GM19463 (cell line): ENCODE measurements at regions not wholly inside any gene's neighbourhood (a gene's known extent, or its start where the extent isn't known, plus 50 kb on each side); places are given as distances from the start of the nearest gene placed in this dataset.
"Not testable (repeated sequence)": the region's sequence is repeated elsewhere in the genome, so short reads cannot be mapped to it uniquely, and the experiment has no call there.

Source experiments
- ATAC-seq: cut with Tn5 transposase; IDR thresholded peaks from one replicate; pipeline ENCODE4 v1.9.1; 2021; ENCODE audit warnings: mild to moderate bottlenecking, moderate library complexity; ENCODE audit not compliant: unreplicated experiment

DNA sequence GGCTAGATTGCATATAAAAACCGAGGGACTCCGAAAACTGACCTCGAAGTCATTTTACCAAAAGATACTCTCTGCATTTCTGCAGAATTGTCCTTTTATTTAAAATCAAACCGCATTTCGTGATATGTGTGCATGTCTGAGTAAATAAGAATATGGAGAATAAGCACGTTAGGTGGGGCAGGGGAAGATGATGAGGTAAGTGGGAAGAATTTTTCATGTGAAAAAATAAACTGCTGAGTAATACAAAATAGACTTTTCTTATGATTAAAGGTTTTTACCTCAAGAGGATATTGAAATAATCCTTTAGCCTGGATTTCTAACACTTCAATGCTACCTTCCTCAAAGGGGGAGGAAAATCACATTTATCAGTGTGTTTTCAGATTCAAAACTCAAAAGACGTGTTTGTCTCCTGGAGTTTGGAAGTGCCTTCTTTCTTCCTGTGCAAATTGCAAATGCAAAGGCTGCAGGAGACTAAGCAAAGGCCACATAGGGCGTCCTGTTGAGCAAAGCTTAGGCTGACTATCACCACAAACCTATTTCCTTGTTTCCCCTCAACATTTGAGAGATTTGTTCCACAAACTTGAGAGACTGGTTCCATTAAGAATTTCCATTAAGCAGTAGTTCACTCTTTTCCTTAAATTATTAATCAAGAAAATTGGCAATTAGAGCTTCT lies 813.5 kb downstream of the MCTP2 start:
- no peak for ATAC-seq

DNA sequence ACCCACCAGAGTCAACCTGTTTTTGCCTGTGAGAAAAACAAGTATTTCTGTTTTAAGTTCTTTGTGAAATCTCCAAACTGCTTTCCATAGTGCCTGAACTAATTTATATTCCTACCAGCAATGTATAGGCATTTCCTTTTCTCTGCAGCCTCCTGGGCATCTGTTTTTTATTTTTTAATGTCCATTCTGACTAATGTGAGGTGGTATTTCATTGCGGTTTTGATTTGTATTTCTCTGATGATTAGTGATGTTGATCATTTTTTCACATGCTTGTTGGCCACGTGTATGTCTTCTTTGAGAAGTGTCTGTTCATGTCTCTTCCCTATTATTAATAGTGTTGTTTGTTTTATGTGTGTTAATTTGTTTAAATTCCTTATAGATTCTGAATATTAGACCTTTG lies 820.5 kb downstream of the MCTP2 start:
- no peak for ATAC-seq

DNA sequence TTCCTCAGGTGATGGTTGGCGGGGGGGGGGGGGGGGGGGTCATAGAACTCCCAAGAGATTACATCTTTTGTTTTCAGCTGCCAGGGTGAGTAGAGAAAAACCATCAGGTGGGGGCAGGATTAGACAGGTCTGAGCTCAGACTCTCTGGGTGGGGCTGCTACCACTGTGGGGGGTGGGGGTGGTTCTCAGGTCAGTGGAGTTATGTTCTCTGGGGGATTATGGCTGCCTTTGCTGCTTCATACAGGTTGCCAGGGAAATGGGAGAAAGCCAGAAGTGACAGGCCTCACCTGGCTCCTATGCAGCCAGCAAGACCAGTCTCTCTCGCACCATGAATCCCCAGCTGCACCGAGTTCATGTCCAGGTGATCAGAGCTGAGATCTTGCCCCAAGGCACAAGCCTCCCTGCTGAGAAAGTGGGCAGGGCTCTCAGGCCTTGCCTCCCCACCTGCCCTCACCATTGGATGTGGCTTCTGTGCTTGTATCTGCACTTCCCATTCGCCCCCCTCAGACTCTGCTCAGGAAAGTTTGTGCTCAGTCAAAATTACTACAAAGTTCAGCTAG lies 828.1 kb downstream of the MCTP2 start:
- ATAC-seq, result no peak

DNA sequence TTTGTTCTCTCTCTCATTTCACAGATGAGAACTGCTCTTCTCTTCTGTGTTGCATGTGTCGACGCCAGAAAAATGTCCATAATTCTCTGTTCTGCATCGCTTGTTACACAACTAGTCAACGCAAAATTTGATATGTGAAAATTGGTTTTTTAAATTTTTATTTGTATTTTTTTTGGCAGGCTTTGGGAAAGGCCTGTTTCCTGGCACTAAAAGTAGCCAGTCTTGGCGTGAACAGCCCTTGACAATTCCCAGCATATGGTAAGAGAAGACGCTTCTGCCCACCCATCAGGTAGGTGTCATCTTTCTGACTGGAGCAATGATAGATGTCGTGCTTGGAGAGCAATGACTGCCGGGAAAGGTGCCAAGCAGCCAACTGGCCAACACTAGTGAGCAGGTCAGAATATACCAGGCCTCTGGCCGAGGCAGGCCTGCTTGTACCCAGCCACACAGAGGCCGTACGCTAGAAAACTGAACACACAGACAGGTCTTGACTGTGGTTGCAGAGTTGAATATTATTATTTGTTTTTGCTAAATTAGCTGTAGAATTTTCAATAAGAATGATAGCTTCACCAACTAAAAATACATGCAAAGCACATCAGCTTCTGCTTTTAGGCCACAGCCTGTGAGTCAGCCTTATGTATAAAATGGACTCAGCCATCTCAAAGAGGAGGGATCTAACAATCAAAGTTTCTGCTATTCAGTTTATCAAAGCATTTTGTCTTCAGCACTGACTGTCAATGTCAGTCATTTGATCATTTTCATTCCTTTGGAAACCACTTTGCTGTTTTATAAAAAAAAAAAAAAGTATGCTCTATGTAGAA lies 837.5 kb downstream of the MCTP2 start:
- ATAC-seq, result no peak

DNA sequence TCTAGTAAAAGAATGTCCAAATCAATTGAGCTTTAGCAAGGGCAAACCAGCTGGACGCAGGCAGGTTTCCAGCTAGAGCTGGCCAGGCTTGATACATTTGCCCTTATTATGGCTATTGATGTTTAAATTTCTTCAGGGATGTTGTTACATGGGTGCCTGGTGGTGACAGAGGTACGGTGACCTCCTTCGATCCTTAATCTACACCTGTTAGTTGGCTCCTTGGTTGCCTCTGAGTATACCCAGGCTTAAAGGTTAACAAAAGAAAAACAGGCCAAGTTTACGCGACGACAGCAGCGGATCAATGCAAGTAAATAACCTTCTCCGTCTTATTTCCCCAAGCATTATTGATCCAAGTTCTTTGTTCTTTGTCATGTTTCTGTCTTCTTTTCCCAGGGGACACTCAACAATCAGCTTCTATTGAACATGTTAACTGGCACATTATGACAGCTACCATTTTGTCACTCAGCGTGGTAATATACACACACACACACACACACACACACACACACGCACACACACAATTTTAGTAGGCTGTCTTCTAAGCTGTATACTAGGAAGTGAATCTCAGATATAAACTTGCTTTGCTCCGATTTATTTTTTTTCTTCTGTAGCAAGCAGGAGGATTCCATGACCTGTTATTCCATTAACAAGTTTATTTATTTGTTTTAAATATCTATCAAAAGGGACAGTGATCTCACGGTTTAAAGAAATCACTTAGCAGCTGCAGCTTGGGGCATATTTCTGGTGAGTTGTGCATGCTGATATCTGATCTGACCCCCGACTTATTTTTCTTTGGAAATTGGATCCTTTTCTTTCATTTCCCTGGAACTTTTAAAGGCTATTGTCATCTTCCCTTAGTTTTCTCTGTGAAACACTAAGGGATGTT lies 844.7 kb downstream of the MCTP2 start:
- no peak for ATAC-seq

DNA sequence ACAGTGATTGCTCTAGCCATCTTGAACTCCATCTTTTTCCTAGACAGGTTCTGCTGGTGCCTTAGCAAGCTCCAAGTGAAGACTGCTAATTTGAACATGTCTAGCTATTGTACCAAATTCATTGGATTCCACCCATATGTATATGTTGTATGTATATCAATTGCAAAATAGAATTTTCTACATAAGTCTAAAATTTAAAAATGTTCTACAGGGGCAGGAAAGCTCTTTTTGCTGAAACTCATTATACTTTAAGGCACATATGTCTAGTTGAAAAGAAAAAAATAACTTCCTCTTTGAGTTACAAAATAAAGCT lies 845.3 kb downstream of the MCTP2 start:
- ATAC-seq, result no peak

DNA sequence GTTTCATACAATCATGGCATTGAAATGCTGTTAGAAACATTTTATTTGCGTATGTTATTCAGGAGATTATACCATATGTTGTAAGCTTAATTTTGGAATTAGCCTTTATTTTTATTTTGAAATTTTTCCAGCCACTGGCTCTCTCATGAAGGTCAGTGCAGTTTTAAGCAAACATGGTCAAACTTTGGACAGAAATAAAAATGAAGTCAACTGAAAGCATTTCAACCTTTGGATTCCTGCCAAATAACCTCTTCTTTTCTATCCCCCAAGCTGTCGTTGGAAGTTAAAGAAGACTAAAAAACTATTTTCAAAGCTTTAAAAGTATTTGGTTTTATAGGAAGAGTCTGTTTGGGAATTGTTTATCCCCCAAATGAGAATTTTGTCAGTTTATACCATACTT lies 846.6 kb downstream of the MCTP2 start:
- no peak for ATAC-seq

DNA sequence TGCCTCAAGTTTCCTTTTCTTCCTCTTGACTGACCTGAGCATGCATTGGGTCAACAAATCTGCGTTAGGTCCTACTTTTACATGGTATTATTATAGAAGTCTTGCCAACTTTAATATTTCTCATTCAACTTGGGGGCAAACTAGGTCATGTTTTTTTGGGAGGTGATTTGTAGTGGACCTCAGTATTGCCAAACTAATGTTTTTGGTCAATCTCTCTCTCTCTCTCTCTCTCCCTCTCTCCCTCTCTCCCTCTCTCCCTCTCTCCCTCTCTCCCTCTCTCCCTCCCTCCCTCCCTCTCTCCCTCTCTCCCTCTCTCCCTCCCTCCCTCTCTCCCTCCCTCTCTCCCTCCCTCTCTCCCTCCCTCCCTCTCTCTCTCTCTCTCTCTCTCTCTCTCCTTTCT lies 848.9 kb downstream of the MCTP2 start:
- not testable (repeated sequence) for ATAC-seq

DNA sequence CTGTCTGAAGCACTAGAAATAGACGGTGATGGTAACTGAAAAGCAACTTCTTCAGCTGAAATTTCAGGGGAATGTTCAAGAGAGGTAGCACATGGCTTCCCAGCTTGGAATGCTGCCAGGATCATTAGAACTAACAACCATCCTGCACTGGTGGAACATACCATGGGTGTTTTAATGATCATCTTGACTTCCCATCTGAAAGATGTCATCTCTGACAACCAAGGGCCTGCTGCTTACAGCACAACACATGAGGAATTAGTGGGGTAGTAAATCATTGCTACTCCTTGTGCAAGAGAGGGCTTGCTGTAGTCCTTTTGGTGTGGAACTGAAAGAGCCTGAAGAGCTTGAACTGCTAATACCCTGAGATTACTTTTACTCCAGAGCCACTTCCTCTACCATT lies 853.7 kb downstream of the MCTP2 start:
- no peak for ATAC-seq

DNA sequence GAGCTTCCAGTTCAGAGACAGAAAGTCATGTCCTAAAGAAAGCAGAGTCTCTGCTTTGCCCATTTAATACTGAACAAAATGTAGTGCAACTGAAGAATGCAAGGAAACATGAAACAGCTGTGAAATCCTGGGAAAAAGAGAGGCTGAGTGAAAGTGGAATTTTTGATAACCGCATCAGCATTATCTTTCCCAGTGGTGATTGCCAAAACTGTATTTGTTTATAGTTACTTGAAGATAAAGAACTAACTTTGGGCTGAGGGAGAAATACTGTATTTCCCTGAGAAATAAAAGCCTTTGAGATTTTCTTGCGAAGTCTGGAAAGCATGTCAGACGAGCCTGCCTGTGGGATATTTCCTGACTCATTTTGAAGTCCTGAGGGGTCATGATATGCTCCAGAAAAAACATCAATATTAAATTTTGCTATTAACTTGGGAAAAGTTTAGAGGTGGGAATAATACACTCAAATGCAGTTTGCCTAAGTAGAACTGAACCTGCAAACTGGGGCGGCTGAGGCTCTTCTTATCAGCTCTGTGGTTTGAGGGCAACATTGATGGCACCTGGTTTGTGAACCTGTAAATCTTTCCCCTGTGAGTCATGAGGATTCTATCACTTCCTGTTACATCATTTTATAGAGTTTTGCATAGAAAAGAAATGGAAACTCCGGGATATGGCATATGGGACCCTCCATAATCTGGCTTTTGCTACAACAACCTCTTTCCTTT lies 855.3 kb downstream of the MCTP2 start:
- ATAC-seq, result no peak

DNA sequence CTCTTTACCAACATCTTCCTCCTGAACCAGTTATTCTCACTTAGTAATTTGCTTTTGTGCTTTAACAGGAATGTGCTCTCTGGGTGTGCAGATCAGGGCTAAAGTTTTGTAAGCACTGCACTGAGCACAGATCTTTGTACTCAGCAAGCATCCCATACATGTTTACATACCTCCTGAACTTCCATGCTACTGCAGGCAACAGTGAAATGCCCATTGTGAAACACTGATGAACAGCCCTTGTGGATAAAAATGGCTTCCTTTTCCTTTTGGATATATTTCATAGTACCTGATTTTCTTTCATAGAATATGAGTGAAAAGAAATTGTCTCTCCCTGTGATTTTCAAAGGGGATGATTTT lies 855.9 kb downstream of the MCTP2 start:
- no peak for ATAC-seq

DNA sequence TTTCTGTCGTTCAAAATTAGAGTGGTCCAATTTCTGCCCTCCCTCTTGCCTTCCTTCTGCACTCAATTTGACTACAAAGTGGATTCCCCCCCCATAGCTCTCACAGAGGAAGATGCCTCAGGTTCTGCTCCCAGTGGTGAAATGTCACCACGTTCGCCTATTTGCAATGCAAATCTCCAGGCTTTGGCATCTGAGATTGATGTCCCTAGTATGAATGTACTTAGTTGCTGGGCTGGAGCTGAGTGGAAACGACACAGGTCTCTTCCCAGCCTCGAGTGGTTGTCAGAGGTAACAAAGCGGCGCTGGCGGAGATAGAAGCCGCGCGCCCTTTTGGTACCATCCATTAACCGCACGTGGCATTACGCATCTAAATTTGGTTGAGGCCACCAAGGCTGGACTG lies 860.1 kb downstream of the MCTP2 start:
- no peak for ATAC-seq

DNA sequence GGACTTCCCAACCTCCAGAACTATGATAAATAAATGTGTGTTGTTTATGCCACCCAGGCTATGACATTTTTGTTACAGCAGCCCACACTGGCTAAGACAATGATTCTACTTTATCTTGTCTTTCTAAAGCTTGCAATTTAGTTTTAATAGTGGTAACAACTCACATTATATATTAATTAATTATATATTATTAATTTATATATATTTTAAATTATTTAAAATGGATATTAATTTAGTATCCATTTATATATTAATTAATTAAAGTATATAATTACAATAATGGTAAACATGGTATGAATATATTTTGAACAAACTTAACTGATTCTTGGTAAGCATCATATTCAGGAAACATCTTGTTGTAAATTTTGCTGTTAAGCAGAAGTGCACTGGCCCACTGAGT lies 863.9 kb downstream of the MCTP2 start:
- ATAC-seq, result no peak

DNA sequence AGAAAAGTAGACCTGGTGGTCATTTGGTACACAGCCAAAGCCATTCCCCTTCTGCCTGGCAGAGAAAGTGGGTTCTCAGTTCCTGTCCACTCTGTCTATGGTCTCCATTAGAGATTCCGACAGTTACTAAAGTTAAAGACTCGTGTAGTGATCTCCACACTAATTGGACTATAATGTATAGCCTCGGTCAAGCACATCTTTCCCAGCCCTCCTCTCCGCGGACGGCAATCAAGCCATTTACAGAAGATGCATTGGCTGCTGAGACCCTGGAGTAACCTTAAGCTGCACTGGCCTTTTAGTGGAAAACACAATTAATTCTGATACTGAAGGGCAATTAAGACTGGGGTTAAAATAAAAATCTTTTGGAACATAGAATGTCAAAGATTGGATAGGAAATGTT lies 865.3 kb downstream of the MCTP2 start:
- ATAC-seq, result no peak

DNA sequence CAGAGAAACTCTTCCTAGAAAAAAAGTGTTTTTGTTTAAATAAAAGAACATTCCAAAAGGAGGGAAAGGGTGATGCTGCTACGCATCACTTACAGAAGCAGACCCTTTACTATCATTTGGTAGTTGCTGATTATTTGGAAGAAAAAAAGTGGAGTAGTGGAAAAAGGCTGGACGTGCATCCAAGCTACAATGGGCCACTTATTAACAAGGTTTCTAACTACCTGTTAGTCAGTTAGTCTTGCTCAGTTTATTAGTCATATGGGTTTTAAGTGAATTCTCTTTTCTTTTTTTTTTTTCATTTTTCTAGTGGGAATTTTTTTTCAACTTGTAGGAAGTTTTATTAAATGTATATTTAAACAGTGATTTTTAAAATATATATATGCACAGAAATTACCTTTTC lies 866.0 kb downstream of the MCTP2 start:
- ATAC-seq, result no peak

DNA sequence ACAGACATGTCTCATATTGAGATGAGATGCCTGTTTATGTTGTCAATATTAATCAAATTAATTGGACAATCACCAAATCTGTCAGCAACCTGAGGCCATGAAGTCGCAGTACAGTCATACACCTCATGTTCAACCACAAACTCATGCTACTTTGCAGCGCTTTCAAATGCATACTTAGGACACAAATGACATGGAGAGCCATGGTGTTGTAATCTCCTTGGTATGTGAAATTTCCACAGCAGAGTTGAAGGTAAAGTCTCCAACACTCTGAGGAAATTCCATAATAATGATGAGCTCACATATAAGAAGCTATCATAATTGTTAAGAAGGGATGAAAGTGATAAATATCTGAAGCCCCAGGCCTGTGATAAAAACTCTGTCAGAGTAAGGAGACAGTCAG lies 873.9 kb downstream of the MCTP2 start:
- ATAC-seq, result no peak

DNA sequence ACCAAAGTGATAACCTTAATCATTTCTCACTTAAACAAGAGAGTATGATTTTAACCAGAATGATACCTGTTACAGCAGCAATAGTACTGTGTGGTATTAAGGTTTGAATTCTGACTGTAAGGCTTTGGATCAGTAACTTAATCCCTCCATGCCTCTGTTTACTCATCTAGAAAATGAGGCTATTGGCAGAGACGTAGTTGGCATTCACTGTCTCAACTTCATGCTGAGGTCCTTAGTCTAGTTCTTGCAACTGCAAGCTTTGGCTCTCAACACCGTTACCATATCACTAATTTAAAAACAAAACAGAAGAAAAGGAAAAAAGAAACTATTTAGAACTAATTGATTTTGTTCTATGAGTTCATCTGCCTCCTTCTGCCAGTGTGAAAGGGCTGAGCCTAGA lies 875.4 kb downstream of the MCTP2 start:
- no peak for ATAC-seq

DNA sequence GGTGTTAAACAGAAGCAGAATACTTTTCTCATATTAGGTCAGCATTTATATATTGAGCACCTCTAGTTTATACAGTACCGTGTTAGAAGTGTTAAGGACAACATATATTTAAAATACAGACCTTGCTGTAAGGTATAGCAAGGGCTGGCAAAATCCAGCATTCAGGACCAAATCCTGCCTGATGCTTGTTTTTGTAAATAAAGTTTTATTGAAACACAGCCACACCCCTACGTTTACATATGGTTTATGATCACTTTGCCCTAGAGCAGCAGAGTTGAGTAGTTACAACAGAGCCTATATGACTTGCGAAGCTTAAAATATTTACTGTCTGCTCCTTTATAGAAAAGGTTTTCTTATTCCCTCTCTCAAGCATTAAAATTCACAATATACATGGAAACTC lies 877.3 kb downstream of the MCTP2 start:
- ATAC-seq, result no peak

DNA sequence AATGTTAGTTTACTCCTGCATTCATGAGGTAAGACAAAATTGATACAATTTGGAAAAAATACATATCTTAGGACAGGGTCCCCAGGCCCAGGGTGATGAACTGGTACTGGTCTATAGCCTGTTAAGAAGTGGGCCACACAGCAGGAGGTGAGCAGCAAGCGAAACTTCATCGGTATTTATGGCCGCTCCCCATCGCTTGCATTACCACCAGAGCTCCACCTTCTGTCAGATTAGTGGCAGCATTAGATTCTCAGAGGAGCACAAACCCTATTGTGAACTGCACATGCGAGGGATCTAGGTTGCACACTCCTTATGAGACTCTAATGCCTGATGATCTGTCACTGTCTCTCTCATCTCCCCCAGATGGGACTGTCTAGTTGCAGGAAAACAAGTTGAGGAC lies 880.6 kb downstream of the MCTP2 start:
- ATAC-seq, result no peak

DNA sequence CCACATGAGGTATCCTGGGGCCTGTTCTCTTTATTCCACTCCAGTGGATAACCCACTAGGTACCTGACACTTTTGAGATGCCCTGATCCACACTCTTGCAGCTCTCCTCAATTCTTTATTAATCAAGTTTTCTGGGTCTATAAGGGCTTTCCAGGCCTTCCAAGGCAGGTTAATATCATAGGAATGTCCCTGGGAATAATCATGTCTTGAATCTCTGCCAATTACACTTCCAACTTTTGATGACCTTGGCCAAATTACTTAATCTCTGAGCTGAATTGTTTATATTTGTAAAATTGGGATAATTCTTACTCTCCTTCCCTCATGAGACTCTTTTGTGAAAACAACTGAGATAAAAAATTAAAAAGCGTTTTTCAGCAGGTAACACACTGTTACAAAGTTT lies 881.7 kb downstream of the MCTP2 start:
- ATAC-seq, result no peak

DNA sequence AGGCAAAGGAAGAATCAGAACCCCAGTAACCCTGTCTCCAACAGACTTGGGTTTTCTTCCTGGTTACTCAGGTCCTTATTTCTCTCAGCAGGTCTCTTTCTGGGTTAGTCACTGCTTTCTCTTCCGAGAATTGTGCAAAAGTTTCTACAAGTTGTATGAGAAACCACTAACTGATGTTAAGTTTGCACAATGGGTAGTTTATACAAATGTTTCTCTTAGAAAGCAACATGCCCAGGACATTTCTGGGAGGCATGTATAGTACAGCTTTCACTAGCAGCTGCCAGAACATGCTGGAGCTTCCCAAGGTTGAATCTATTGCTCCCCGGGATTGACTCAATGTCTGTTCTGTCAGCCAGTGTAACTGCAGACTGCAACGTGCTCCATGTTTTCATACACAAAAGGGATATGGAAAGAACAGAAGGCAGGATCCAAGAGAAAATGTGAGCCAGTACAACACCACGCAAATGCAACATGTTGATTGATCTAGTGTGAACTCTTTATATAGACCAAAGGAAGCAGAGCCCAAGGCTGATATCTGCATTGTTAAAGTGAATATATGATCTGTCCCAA lies 887.8 kb downstream of the MCTP2 start:
- no peak for ATAC-seq
